T47D (cell line): ENCODE measurements at regions not wholly inside any gene's neighbourhood (a gene's known extent, or its start where the extent isn't known, plus 50 kb on each side); places are given as distances from the start of the nearest gene placed in this dataset.
A peak's percentile ranks its signal among the peaks of the same experiment; 100 is the strongest.

Experiments
- DNase-seq, 2 experiments: peaks; one replicate each; pipeline versions ENCODE4 v3.0.0 to v3.0.0-alpha.2; 2011 to 2012; ENCODE audit warnings: low read depth in 1 of 2, low spot score in 1 of 2
- JUND ChIP-seq: IDR thresholded peaks from 2 replicates; pipeline ENCODE4 v1.6.1; 2012; ENCODE audit warnings: low read depth
- in situ Hi-C: cut with HindIII; loops from 2 replicates; pipeline ENCODE4 v1.10.0; 2016; ENCODE audit warnings: low sequenced_read_pairs, low pct_unique_long_range_greater_than_20kb

GRCh38 chr1:73824065-73824464 lies 373.9 kb downstream of the LRRIQ3 start:
- no peak for DNase-seq
- in situ Hi-C loops = no loop called here
- TF ChIP-seq JUND = no peak

GRCh38 chr1:73821520-73821919 lies 376.5 kb downstream of the LRRIQ3 start:
- in situ Hi-C loops = no loop called here
- DNase-seq = no peak
- no peak for TF ChIP-seq JUND

DNA sequence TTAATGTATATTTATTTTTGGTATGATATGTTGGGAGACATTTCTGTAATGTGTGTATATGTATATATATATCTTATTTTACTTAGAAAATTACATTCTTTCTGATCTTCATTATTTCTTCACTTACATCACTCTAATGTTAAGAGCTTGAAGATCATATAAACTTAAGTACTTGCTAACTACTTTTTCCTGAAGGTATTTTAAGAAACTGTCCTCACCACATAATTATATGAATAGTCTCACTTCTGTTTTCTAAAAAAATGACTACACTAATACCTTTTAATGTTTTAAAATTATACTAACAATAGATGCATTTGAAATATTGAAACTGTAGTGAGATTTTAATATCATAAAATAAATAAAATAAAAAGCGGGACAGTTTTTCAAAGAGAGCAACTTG lies 377.1 kb downstream of the LRRIQ3 start:
- no peak for DNase-seq
- in situ Hi-C loops = no loop called here
- no peak for TF ChIP-seq JUND

GRCh38 chr1:73813716-73814115 lies 384.3 kb downstream of the LRRIQ3 start:
- no peak for TF ChIP-seq JUND
- in situ Hi-C loops = no loop called here
- peak in 1 of 2 experiments; percentile 5 for DNase-seq

DNA sequence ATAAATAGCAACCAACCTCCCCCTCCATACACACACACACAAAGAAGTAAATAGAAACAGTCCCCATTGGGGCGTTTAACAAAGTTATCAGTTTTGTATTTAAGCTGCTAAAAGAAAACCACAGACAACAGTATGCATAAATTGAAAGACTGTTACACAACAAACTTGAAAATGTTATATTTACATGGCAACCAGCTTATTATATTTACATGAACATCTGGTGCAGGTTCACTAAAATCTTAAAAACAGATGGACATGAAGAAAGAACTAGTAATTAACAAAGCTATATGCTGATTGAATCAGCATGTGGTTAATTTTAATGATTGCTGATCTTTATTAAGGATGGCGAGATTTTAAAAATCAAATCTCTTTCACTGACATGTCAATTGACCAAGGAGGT lies 384.7 kb downstream of the LRRIQ3 start:
- DNase-seq = no peak
- in situ Hi-C loops = no loop called here
- no peak for TF ChIP-seq JUND

- no peak for TF ChIP-seq JUND
- DNase-seq = no peak
- in situ Hi-C loops = no loop called here
Measured at GRCh38 chr1:73811798-73812197, 386.2 kb downstream of the LRRIQ3 start.

- in situ Hi-C loops = no loop called here
- no peak for DNase-seq
- no peak for TF ChIP-seq JUND
Measured at GRCh38 chr1:73804935-73805334, 393.0 kb downstream of the LRRIQ3 start.

- DNase-seq = no peak
- in situ Hi-C loops = no loop called here
- TF ChIP-seq JUND = no peak
Measured at GRCh38 chr1:73803380-73803779, 394.6 kb downstream of the LRRIQ3 start.

- in situ Hi-C loops = no loop called here
- DNase-seq = no peak
- TF ChIP-seq JUND = no peak
Measured at GRCh38 chr1:73801912-73802429, 396.0 kb downstream of the LRRIQ3 start.

DNA sequence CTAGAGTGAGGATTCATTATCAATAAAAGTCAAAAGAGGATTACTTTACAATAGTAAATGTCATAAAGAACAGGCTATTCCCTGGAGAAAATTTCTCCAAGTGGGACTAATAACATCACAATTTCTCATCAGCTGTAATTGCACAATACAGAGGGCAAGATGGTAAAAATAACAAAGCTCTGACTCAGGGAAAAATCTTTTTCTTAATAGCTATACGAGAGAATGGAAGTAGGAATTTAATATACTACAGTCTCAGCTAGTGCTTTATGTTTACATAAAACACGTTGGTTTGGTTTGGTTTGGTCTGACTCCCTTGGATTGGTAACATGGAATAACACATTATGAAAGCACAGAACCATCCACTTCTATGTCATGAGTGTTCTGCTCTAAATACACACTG lies 397.6 kb downstream of the LRRIQ3 start:
- DNase-seq = no peak
- TF ChIP-seq JUND = no peak
- in situ Hi-C loops = no loop called here

DNA sequence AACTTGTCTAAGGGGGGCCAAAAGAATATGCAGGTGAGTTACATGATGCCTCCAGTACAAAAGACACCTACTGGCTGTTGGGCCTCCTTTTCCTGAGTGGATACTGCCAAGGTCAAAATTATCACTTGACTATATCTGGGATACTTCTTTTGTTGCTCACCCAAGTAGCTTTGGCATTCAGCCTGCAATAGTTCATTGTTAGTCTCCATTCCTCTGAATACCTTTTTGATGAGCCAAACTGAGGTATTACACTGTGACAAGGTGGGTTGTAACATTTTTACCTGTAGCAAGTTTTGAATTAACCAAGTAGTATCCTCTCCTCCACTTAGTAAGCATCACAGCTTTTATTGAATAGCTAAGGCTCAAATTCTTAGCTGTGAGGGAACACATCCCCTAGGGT lies 408.0 kb downstream of the LRRIQ3 start:
- no peak for TF ChIP-seq JUND
- no peak for DNase-seq

DNA sequence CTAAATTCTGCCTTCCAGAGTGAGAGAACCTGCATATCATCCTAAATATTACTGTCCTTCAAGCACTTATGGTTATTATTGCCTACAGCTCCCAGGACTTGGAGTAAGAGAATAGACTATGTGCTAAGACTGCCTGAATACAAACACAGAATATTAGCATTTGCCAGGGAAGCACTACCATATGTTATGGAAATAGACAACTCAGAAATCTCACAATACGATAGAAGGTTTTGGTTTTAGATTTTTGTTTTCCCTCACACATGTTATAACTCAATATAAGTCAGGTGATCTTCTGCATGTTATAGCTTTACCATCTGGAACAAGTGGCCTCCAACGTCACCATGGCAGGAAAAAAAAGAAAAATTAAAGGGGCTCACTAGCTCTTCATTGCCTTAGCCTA lies 413.9 kb downstream of the LRRIQ3 start:
- DNase-seq = no peak
- TF ChIP-seq JUND = no peak
- in situ Hi-C loops = no loop called here

More for the DNA sequence above, 408.0 kb downstream of the LRRIQ3 start:
- in situ Hi-C loops = no loop called here

- no peak for TF ChIP-seq JUND
- no peak for DNase-seq
- in situ Hi-C loops = no loop called here
Measured at GRCh38 chr1:73783352-73783751, 414.6 kb downstream of the LRRIQ3 start.

- no peak for TF ChIP-seq JUND
- no peak for DNase-seq
- in situ Hi-C loops = no loop called here
Measured at GRCh38 chr1:73782901-73783300, 415.1 kb downstream of the LRRIQ3 start.
